Stimulated activated CD8-positive, alpha-beta memory T cell treated with anti-CD3 and anti-CD28 coated beads, Interleukin-2, amount 100 ng/mL, for 1 hour (primary cell): ENCODE measurements at regions not wholly inside any gene's neighbourhood (a gene's known extent, or its start where the extent isn't known, plus 50 kb on each side); places are given as distances from the start of the nearest gene placed in this dataset.
"Not testable (repeated sequence)": the region's sequence is repeated elsewhere in the genome, so short reads cannot be mapped to it uniquely, and the experiment has no call there.

ENCODE experiments used
- DNase-seq, 2 donors: peaks; one replicate each; pipeline ENCODE4 v3.0.0-alpha.2; 2020; ENCODE audit warnings: low read depth in 2 of 2

DNA sequence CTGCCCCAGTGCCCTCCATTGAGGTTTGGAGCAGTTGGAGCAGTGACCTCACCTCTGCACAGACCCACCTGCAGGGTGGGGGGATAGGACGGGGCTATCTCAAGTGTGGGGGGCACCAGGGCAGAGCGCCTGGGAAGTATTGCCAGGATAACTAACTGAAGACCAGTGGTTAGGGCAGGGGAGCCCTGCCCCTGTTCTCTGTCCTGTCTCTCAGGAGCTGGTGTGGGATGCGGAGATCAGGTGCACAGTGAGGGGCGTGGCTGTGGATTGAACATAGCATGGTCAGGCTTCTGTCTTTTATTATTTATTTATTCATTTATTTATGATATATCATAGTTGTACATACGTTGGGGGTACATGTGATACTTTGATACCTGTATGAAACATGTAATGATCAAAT is 256.6 kb downstream of the GADD45G start:
- DNase-seq, result not testable (repeated sequence)

DNA sequence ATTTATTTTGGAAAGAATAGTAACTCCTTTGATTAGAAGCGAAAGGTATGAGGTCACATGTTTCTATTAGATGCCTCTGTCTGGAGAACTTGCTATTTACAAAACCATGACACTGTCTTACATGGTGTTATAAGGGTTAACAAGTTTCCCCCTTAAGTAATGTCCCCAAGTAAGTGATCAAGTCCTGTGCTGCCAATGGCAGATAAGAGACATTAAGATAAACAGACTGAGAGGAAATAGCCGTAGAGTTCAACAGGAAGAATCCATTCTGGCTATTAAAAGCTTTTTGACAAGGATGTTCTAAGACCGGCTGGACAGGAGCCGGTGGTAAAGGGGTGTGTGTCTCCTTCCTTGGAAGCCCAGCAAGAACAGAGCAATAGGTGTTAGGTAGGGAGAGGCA is 257.5 kb downstream of the GADD45G start:
- no peak for DNase-seq

DNA sequence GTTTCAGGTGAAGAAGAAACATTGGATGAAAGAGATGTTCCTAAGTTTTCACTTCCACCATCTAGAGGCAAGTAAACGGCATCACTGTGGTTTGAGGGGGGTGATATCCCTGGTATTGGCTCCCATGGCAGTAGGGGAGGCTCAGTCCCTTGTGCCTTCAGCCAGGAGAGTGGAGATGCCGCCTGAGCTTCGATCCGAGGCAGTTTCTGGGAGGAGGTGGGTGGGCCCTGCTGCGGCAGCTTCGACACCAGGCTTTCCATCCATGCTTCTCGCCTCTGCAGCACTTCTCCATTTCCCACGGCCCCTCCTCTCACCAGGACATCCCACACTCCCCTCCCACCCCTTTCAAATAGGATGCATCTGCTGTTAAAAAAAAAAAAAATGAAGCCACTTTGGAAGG is 258.3 kb downstream of the GADD45G start:
- DNase-seq, result no peak

DNA sequence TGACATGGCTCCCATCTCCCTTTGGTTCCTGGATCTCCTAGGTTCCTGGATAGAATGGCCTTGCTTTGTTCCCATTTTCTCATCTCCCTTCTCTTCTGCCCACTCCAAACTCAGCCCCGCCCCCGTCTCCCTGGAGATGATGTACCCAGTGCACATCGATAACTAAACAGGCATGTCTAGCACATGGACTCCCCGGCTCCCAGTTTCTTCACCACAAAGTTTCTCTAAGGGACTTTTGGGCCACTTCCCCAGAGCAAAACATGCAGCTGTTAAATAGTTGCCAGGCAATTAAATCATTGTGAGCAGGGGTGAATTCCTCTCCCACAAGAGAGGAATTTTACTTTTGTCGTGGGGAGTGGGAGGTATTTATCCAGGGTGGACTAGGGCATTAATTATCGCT is 259.0 kb downstream of the GADD45G start:
- DNase-seq, result no peak

DNA sequence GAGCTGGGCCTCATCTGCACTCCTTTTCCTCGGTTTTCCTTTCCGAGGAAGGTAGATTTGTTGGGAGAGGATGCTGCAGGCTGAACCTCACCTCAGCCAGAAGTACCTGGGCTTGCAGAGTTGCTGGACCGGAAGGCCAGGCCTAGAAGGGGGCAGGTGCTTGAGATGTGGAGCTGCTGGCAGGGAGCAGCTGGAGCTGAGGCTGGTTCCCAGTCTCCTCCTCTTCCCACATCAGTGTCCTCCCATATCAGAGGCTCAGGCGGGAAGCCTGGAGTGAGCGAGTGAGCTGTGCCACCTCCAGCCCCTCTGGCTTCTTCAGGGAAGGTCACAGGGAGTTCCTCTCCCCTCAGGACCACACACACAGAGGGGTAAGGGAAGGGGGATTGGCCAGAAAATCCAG is 259.4 kb downstream of the GADD45G start:
- no peak for DNase-seq

DNA sequence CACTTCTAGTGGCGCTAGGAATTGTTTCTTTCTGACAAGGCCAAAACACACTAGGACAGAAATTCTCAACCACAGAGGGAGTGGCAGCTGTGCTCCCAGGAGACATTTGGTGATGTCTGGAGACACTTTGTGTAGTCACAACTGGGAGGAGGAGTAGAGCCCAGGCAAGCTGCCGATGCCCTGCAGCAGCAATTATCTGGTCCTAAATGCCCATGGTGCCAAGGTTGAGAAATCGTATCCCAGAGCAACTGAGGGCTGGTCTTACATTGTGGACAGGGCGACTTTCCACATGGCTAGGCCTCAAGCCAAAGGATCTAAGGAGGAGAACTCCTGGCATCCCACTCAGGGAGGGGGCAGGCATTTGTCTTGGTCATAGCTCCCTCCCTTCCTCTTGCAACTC is 259.9 kb downstream of the GADD45G start:
- DNase-seq, result no peak

DNA sequence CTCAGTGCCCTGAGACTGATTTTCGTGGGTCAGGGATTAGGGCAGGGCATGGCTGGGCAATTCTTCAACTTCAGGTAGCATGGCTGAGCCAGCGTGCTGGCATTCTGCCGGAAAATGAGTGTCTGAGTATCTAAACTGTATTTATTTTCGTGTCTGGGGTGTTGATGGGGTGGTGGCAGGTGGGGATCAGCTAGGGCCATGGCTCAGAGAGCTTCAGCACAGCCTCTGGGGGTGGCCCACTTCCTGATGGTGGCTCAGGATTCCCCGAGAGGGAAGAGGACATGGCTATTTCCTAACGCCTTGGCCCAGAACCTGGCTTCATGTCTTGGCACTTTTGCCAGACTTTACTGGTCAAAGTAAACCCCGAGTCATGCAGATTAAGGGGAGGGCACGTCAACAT is 260.5 kb downstream of the GADD45G start:
- DNase-seq, result no peak

DNA sequence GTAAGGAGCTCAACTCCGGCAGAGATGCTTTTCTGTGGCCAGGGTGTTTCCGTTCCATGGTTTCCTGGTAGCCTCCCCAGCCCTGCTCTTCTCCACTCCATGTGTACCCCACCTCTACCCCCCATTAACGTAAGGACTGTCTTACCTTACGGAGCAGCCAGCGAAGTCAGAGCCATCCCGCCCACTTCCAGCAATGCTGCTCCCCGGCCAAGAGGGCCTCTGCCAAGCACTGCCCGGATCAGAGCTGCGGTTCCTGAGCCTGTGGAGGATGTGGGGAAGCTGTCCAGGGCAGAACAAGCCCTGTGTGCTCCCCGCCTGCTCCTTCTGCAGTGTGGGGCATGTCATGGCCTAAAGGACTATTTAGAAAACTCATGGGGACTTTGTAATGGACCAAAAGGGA is 261.2 kb downstream of the GADD45G start:
- DNase-seq, result no peak

DNA sequence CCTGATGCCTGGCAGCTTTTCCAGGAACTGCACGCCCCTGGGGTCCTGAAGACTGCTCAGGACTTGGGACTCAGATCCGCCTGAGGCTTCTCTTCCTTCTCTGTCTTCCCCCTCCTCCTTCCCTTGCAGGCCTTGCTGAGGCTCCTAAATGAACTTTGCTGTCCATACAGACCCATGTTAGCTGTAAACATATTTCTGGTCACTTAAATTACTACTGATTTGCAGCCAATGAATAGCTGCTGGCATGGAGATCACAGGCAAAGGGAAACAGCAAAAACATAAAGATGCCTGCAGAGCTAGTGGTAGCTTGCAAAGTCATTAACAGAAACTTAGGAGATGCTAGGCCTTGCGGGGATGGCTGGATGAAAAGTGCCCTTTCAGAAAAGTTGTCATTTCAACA is 261.9 kb downstream of the GADD45G start:
- DNase-seq, result no peak

DNA sequence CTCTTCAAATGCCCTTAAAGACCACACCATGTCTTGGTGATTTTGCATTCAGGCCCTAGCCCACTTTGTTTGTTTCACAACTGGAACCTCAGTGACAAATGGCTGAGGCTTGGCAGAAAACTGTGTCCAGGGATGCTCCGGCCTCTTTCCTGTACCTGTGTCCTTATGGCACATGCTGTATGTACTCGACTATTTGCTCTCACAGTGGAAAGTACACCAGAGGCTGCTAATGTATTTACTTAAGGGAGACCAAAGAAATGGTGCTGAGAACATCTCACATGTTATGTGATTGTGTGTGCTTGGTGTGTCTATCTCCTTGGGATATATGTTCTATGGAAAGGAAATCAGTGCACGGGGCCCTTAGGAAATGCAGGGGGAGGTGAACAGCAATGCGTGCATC is 263.3 kb downstream of the GADD45G start:
- no peak for DNase-seq

DNA sequence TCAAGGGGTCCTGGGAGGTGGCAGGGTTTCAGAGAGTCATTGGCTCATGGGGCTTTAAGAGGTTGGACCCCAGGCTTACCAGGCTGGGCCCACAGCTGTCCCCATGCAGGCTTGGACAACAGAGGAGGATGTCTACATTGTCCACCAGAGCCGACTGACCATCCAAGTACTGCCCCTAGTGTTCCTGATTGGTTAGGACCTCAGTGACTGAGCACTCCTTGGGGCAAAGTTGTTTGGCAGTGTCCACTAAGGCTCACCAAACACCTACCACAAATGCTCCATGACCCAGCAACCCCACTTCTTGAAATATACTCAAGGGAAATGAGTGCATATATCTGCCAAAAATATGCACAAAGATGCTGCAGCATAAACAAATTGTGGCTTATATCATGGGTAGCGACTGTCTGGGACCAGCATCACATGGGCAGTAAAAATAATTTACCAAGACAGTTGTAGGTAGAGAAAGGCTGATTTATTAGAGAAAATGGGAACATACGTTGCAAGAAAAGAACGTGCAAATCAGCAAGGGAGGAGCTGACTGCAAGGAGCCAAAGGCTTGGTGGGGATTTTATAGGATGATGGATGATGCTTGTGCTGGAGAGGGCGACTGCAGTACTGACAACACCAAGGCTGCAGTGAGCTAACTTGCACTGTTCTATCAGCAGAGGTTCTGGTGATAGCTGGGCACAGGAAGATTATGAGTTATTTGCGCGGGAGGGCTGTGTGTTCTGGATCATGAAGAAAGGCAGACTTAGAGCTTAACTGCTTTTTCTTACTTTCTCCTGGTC is 265.2 kb downstream of the GADD45G start:
- DNase-seq, result no peak

DNA sequence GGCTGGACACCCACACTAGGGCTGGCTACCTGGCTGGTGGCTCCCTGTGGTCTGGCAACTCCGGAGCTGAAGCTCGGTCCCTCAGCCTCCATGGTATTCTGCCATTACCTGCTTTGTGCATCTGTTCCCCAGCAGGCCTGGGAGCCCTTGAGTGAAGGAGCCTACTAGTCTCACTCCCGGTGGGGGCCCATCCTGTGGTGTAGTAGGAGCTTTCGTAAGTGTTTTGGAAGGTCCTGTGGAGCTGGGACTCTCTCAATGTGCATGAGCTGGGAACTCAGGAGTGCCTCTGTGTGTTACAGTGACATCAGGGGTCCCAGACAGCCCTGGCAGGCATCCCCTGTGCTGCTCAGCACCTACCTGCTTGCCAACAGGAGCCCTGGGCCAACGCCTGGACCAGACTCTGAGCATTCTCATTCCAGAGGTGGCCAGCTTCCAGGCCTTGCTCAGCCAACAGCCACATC is 267.1 kb downstream of the GADD45G start:
- DNase-seq, result no peak

DNA sequence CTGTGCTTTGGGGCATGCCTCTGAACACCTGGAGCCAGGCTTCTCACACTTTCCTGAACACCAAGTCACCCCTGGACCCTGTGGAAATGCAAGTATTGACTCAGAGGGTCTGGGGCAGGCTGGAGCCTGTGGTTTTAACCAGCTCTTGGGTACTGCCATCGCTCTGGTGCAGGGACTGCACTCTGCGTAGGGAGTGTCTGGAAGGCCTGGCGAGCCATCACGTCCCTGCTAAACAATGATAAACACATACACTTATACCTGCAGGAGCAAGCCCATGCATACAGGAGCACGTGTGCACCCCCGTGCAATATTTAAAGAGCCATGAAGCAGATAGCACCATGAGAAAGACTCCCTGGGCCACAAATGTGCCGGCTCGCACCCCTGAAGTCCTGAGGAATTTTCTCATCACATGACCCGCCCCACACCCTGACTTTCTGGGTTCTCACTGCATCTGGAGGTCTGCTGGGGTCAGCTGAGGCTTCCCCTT is 267.7 kb downstream of the GADD45G start:
- DNase-seq, result no peak

DNA sequence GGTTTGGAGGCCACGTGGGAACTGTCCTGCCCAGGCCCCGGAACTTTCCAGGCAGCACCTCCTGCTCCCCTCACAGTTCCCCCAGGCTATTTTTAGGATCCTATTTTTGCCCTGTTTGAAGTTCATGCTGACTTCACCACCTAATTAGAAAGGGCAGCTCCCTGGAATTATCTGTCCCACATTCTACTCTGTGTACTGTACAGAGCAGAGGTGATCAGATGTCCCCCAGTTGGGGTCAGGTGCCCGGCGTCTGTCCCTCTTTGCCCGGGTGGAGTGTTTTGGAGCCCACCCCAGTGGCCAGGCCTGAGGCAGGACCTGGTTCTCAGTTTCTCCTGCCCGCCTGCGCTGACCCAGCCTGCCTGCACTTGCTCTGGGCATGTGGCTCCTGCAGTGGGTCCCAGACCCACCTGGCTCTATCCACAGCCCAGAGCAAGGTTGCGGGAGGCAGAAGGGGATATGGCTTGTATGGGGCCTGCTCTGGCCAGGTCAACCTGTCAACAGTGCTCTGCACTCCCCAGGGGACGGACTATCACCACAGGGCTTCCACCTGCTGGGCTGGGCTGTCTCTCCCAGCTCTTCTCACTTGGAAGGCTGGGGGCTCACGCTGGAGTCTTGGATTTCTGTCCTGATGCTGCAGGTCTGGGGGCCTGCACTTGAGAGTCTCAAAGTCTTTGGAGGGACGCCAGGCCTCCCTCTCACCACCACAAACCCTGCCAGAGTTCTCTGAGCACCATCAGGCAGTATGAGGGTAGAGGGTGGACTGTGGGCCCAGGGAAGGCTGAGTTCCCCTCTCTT is 268.3 kb downstream of the GADD45G start:
- DNase-seq, result no peak

DNA sequence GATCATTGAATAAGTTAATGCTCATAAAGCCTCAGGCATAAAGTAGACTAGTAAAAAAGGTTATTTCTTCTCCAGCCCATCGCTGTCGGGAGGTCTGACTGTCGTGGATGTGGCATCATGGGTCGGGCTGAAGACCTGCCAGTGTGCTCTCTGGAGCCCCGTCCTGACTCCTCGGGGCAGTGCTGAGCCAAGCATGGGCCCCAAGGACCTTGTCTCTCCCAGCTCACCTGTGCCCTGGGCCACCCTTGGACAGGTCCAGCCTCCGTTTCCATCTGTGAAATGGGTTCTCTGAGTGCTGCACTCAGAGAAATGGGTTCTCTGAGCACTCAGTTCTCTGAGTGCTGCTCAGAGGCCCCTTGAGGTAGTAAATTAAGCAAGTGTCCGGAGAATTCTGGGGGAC is 269.0 kb downstream of the GADD45G start:
- no peak for DNase-seq

DNA sequence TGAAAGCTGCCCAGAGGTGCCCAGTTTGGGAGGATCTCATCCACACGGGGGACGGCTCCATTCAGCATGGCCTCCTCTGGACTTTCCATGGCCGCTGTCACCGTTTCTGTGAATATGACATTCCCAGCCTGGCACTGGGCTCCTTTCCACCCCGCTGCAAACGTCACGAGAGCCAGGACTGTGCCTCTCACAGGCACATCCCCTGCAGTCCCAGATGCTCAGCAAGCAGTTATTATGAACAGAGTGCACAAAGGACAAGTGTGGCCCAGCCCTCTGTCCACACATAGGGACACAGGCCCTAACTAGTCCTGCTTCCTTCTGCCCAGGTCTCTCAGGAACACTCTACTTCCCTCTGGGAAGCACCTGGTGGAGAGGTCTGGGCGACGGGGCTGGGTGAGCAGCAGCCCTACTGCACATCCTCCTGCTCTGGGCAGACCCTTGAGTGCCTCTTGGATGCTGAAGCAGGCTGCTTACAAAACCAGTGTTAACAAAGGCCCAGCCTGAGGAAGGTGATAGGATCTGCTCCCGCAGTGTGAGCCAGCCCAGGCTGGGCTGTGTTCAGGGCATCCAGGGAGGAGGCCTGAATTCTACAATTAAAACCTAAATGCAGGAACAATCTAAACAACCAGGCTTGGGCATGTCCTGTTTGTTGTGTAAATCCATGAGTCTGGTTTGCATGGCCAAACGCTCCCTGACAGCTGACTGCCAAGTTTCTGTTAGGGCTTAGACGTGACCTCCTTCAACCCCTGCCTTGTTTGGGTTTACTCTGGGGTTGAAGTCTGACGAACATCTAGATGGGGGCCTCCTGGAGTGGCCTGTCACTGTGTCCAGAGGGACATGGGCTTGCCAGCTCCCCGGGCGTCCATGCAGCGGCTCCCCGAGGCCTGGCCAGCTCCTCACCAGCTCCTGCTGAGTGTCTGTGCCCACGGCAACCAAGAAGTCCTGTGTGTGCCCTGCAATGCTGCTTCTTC is 269.8 kb downstream of the GADD45G start:
- DNase-seq, result no peak

DNA sequence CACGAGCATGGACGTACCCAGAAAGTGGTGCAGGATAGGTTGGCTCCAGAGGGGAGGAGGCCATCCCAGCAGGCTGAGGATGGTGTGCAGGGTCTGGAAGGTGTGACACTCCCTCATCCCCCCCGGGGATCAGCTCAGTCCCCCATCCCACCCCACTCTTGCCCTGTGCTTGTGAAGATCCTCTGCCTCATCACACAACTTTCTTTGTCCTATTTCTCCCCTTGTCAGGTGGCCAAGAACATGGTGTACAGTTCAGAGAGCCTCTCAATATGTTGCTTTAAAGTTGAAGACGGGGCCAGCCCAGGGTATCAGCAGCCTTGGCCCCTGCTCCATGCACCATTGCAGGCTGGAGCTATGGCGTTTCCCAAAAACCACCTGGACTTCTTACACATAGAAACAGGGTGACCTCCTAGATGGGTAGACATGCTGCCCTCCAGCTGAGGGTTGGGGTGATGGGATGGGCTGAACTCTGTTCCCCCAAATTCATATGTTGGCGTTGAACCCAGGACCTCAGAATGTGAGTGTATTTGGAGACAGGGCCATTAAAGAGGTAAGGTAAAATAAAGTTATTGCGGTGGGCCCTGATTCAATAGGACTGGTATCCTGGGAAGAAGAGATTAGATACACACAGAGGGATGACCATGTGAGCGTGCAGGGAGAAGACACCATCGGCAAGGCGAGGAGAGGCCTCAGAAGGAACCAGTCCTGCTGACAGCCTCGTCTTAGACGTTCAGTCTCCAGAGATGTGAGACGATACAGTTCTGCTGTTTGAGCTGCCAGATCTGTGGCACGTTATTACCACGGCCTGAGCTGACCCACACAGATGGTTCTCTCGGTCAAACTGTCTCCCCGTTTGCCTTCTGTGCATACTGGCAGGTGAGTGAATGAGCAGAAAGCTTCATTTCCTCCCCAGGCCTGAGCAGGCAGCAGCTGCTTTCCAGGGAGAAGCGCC is 272.5 kb downstream of the GADD45G start:
- DNase-seq, result no peak

DNA sequence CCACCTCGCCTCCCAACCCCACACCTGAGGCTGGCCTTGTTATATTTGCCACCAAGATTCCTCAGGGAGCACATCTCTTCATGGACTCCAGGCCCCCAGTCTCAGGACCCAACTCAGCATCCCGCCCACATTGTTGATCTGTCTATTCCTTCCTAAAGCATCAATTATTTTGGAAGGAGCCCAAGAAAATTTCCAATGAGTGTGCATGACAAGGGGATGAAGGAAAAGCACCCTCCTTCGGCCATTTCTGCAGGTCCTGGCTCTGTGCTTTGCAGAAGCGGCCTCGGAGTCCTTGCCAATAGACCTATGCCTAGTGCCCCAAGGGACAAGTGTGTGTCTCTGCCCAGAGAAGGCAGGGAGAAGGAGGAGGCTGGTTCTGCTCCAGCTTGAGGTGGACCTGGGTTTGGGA is 273.2 kb downstream of the GADD45G start:
- DNase-seq, result no peak

DNA sequence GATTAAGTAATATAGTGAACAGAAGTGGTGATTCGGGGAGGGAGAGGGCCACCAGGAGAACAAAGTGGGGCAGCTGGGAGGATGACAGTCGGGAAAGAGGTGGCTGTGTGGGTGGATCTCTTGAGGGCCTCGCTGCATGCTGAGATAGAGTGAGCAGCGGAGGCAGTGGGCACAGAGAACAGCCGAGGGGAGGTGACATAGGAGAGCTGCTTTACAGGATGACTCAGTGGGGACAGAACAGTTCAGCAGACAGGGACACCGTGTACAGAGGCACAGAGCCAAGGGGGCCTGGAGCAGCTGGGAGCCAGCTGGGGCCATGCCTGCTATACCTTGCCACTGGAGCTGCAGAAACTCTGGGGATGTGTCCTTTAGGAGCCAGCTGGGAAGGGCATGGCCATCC is 273.9 kb downstream of the GADD45G start:
- no peak for DNase-seq

DNA sequence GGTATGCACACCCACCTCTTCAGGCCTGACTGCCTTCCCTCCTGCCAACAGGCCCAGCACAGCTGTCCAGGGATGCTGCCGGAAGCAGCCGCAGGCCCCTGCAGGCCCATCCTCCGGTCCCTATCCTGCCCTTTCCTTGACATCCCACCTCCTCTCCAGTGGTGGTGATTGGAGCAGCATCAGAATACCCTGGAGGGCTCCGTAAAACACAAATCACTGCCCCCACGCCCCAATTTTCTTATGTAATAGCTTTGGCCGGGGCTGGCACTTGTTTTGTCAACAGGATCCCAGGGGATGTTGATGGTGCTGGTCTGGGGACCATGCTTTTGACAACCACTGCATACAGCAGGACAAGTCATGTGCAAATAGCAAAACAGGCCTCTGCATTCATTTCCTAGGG is 274.5 kb downstream of the GADD45G start:
- no peak for DNase-seq

DNA sequence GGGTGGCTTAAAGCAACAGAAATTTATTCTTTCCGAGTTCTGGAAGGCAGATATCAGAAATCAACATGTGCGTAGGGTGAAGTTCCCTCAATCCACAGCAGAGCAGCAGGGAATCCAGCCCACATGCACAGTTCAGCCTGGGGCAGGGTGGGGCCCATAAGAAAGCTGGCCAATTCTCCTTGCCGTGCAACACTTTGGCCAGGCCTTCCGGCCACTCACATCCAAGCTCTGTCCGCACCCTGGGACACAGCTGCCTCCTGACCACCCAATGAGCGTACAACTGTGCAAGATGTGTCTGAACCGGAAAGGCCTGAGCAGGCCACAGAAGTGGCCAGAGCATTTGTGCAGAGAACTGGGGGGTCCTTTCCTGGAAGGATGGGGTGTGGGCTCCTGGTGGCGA is 274.9 kb downstream of the GADD45G start:
- no peak for DNase-seq
